CD1c-positive myeloid dendritic cell (primary cell): ENCODE measurements at regions not wholly inside any gene's neighbourhood (a gene's known extent, or its start where the extent isn't known, plus 50 kb on each side); places are given as distances from the start of the nearest gene placed in this dataset.
"Not testable (repeated sequence)": the region's sequence is repeated elsewhere in the genome, so short reads cannot be mapped to it uniquely, and the experiment has no call there.

ENCODE experiments used
- DNase-seq: peaks from one replicate; pipeline ENCODE4 v3.0.0-alpha.2; 2016; ENCODE audit errors: extremely low spot score

GRCh38 chr14:71396050-71396677 is 488.9 kb downstream of the PCNX1 start:
- DNase-seq, result no peak

DNA sequence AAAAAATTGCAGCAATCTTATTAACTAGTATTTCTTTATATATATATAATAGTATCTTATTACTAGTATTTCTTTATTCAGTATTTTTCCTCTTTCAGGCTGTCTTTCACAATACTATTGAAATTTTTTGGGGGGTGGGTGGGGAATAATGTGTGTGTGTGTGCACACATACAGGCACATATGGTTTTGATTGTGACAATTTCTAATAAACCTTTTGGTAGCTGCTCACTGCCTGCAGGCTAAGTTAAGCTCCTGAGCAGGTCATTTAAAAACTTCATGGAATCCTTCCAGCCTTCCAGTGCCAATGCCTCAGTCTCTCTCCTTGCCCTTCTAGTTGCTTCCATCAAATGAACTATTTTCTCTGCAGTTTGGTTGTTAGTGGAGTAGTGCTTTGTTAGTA is 490.1 kb downstream of the PCNX1 start:
- no peak for DNase-seq

- no peak for DNase-seq
Observed at GRCh38 chr14:71398450-71398849, 491.2 kb downstream of the PCNX1 start.

GRCh38 chr14:71399057-71399487 is 491.8 kb downstream of the PCNX1 start:
- DNase-seq, result peak; percentile 95

GRCh38 chr14:71400871-71401321 is 493.6 kb downstream of the PCNX1 start:
- peak; percentile 64 for DNase-seq

GRCh38 chr14:71402415-71402814 is 495.2 kb downstream of the PCNX1 start:
- not testable (repeated sequence) for DNase-seq

GRCh38 chr14:71403656-71404055 is 496.4 kb downstream of the PCNX1 start:
- peak; percentile 42 for DNase-seq

DNA sequence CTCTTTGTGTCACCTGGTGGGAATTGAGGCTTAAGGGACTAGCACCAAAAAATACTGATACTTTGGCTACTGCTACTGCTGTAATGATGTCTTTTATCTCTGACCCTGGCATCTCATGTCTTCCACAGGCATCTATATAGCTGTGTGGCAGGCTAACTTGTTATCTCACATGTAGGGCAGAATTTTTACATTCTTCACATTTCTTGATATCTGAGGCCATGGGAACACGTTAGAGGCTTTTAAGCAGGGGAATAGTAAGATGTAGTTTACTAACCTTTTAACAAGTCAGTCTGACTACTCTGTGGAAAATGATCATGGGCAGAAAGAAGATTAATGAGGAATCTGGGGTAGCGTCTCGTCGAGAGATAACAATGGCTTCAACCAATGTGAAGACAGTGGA is 498.4 kb downstream of the PCNX1 start:
- DNase-seq, result no peak

- DNase-seq, result no peak
Observed at GRCh38 chr14:71408362-71409030, 501.2 kb downstream of the PCNX1 start.

DNA sequence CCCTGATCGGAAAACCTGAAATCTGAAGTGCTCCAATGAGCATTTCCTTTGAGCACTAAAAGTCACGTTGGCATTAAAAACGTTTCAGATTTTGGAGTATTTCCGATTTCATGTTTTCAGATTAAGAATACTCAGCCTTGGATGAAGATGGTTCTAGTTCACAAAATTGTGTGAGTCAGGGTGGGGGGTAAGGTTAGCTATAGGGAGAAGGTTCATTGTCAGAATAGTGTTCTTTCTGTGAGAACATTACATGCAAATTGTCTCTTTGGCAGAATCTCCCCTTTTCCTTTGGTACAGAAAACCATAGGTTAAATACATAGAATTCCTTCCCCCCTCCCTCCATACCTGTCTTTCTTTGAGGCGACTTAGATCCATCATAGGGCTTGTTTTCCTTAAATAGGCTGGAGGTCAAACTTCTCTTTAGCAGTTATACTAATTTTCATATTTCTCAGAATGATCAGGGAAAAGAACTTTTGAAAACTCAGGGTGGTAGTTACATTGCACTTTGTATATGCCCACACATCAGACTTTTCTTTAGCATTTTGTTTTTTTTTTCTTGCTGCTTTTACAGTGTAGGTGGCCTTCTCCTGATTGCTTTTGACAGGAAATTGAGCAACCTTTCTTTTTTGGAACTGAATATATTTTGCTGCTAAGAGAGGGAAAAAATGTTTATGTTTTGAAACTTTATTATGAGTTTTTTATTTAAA is 503.5 kb downstream of the PCNX1 start:
- no peak for DNase-seq

GRCh38 chr14:71411285-71411595 is 504.0 kb downstream of the PCNX1 start:
- no peak for DNase-seq

- no peak for DNase-seq
Observed at GRCh38 chr14:71411738-71412137, 504.5 kb downstream of the PCNX1 start.

GRCh38 chr14:71414631-71415403 is 507.6 kb downstream of the PCNX1 start:
- DNase-seq, result no peak

GRCh38 chr14:71415404-71415690 is 508.1 kb downstream of the PCNX1 start:
- DNase-seq, result no peak

DNA sequence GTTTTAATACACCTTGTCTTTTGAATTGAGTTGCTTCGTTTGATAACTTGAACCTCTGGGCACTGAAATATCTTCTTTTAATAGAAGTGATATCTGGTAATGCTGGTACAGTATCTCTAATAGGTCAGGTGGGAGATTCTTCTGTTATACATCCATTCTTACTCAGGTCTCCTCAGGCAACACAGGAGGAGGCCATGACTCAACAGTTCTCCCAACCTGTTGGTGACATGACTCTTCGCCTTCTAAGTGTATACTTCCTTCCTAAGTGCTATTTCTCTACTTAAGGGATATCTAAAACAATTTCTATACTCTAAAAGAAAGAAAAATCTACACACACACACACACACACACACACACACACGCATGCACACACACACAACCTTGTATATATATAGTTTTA is 509.1 kb downstream of the PCNX1 start:
- no peak for DNase-seq

DNA sequence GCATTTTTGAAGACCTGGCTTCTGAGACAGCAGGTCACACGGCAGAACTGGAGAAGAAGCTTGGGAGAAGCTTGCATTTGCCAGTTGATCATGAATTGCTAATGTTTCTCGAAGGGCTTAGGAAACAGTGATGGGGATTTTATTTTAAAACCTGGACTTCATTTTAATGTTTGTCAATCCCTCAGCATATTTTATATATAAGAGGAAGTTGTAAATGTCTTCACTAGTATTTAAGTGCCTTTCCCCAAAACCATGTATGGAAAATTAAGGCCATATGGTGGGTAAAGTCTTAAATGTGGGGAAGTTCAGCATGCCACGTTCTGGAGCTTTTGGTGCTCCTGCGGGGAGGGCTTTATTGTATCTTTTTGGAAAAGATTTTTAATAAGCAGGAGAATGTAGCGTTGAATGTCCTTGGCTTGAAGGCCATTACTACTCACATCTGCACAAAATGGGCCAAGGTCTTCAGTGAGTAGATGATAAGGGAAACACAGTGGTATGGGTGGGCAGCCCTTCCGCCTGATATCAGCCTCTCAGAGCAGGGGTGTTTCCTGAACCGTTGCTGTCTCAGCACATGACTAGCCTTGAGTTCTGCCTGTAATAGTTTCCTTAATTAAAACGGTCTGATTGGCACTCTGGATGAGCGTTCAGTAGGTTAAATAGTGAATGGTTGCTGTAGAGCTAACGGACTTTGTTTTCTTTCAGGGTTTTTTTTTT is 511.4 kb downstream of the PCNX1 start:
- no peak for DNase-seq

DNA sequence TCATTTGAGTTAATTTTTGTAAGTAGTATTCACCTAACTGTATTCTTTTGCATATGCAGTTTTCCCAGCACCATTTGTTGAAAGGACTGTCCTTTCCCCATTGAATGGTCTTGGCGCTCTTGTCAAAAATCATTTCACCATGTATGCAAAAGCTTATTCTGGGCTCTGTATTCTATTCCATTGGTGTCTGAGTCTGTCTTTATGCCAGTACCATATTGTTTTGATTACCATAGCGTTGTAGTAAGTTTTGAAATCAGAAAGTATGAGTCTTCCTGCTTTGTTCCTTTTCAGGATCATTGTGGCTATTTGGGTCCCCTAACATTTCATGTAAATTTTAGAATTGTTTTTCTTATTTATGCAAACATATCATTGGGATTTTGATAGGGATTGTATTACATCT is 508.7 kb upstream of the RGS6 start:
- DNase-seq, result no peak

GRCh38 chr14:71424941-71425340 is 507.3 kb upstream of the RGS6 start:
- DNase-seq, result peak; percentile 64

- no peak for DNase-seq
Observed at GRCh38 chr14:71426001-71426400, 506.2 kb upstream of the RGS6 start.

GRCh38 chr14:71429902-71430301 is 502.3 kb upstream of the RGS6 start:
- DNase-seq, result no peak

DNA sequence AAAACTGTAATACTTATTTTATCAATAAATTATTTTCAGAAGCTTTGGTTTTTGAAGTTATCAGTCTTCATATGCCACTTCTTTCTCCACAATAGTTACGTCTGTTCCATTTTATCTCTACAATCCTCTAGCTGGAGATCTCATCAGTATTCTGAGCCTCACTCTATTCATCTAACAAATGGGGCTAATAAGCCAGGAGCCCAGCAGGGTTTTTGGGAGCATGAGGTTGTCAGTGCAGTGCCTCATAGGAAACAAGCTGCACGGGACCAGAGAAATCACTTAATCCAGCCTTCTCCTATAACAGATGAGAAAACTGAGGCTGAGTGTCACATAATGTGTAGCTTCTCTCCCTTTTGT is 501.9 kb upstream of the RGS6 start:
- no peak for DNase-seq
